WTC11 (cell line): ENCODE measurements at regions not wholly inside any gene's neighbourhood (a gene's known extent, or its start where the extent isn't known, plus 50 kb on each side); places are given as distances from the start of the nearest gene placed in this dataset.

Source experiments
- CREM ChIP-seq: sonication (generic); formaldehyde crosslinking; IDR thresholded peaks from 2 replicates; pipeline ENCODE4 v1.8.1; 2022; ENCODE audit warnings: mild to moderate bottlenecking, missing genetic modification reagents, moderate library complexity
- CTCF ChIP-seq: fragments of 200-600 bp; IDR thresholded peaks from 2 replicates; pipeline ENCODE4 v1.8.0; 2022; ENCODE audit warnings: antibody characterized with exemption
- MAX ChIP-seq: sonication (generic); formaldehyde crosslinking; IDR thresholded peaks from 2 replicates; pipeline ENCODE4 v1.8.0; 2022; ENCODE audit warnings: mild to moderate bottlenecking, missing genetic modification reagents
- NR2C2 ChIP-seq: sonication (generic); formaldehyde crosslinking; IDR thresholded peaks from 2 replicates; pipeline ENCODE4 v1.8.0; 2022; ENCODE audit warnings: mild to moderate bottlenecking, missing genetic modification reagents
- PREB ChIP-seq: sonication (generic); formaldehyde crosslinking; IDR thresholded peaks from 2 replicates; pipeline ENCODE4 v1.8.1; 2022; ENCODE audit warnings: mild to moderate bottlenecking, missing genetic modification reagents, moderate library complexity, borderline replicate concordance
- RORB ChIP-seq: fragments of 250-450 bp; sonication (Bioruptor Pico); IDR thresholded peaks from 2 replicates; pipeline ENCODE4 v1.9.0; 2021; ENCODE audit warnings: mild to moderate bottlenecking
- SMAD4 ChIP-seq: sonication (generic); formaldehyde crosslinking; IDR thresholded peaks from 2 replicates; pipeline ENCODE4 v1.8.0; 2022; ENCODE audit warnings: mild to moderate bottlenecking, missing genetic modification reagents
- USF2 ChIP-seq: sonication (generic); formaldehyde crosslinking; IDR thresholded peaks from 2 replicates; pipeline ENCODE4 v1.8.1; 2023; ENCODE audit warnings: mild to moderate bottlenecking, missing genetic modification reagents, moderate library complexity

GRCh38 chr3:81968658-81969057 lies 207.2 kb upstream of the GBE1 start:
- TF ChIP-seq CTCF (no peak), NR2C2 (CRISPR knock-in tag) (no peak), CREM (CRISPR knock-in tag) (no peak), RORB (CRISPR knock-in tag) (no peak), PREB (no peak), USF2 (CRISPR knock-in tag) (no peak), SMAD4 (CRISPR knock-in tag) (no peak), MAX (CRISPR knock-in tag) (no peak)
